A673 (cell line): ENCODE measurements at regions not wholly inside any gene's neighbourhood (a gene's known extent, or its start where the extent isn't known, plus 50 kb on each side); places are given as distances from the start of the nearest gene placed in this dataset.

Experiments
- BruUV-seq: library from RNA; stranded (reverse); fragments of 400-500 nt; replicated peaks from 2 replicates; lab custom pipeline; 2021; lab: Mats Ljungman, UMichigan
- CTCF ChIA-PET: fragments of 300-600 bp; sonication (Branson Sonifier 250); formaldehyde crosslinking; loops from one replicate; lab custom pipeline; 2022; ENCODE audit warnings: antibody characterized with exemption; lab: Charles Lee
- POLR2A ChIA-PET: fragments of 300-600 bp; sonication (Branson Sonifier 250); formaldehyde crosslinking; loops from one replicate; lab custom pipeline; 2022; ENCODE audit warnings: antibody characterized with exemption; ENCODE audit not compliant: low non-redundant PET; lab: Charles Lee
- DNase-seq: peaks from one replicate; pipeline ENCODE4 v3.0.0-alpha.2; 2015; ENCODE audit warnings: low spot score
- H3K27ac ChIP-seq: fragments of 200-600 bp; sonication (generic); 2 replicates; pipeline ENCODE4 v1.5.1; 2016; ENCODE audit warnings: mixed run types, low read depth, mild to moderate bottlenecking, mixed read lengths, antibody characterized with exemption, low read length; ENCODE audit not compliant: poor library complexity, severe bottlenecking
- H3K27me3 ChIP-seq: fragments of 200-600 bp; sonication (generic); replicated peaks from 2 replicates; pipeline ENCODE4 v1.6.1; 2017; ENCODE audit warnings: mixed run types, low read depth, mild to moderate bottlenecking, mixed read lengths, antibody characterized with exemption, low read length; ENCODE audit not compliant: insufficient read depth, poor library complexity
- H3K36me3 ChIP-seq: fragments of 200-600 bp; sonication (generic); 2 replicates; pipeline ENCODE4 v1.6.1; 2016; ENCODE audit warnings: mixed run types, mild to moderate bottlenecking, mixed read lengths, antibody characterized with exemption, low read length; ENCODE audit not compliant: insufficient read depth, poor library complexity, severe bottlenecking
- H3K4me1 ChIP-seq: fragments of 200-600 bp; sonication (generic); 2 replicates; pipeline ENCODE4 v1.6.1; 2017; ENCODE audit warnings: mixed run types, mild to moderate bottlenecking, mixed read lengths, antibody characterized with exemption, low read length; ENCODE audit not compliant: insufficient read depth, poor library complexity, severe bottlenecking
- H3K4me3 ChIP-seq: fragments of 200-600 bp; sonication (generic); 2 replicates; pipeline ENCODE4 v1.5.1; 2016; ENCODE audit warnings: low read depth, mixed run types, mild to moderate bottlenecking, mixed read lengths, low read length; ENCODE audit not compliant: poor library complexity, severe bottlenecking
- H3K9me3 ChIP-seq: fragments of 200-600 bp; sonication (generic); 2 replicates; pipeline ENCODE4 v1.6.1; 2016; ENCODE audit warnings: mixed run types, low read depth, mild to moderate bottlenecking, mixed read lengths, antibody characterized with exemption, low read length; ENCODE audit not compliant: poor library complexity, severe bottlenecking
- CTCF ChIP-seq: fragments of 300-800, 200-600 bp; sonication (generic); conservative IDR thresholded peaks from 2 replicates; pipeline ENCODE4 v1.5.1; 2017; ENCODE audit warnings: low read depth, mild to moderate bottlenecking, antibody characterized with exemption, low read length, moderate library complexity, mixed read lengths
- EZH2 ChIP-seq: fragments of 200-600 bp; sonication (generic); IDR thresholded peaks from 2 replicates; pipeline ENCODE4 v1.6.1; 2017; ENCODE audit warnings: borderline replicate concordance, low read depth, mild to moderate bottlenecking, mixed read lengths, antibody characterized with exemption, low read length; ENCODE audit not compliant: poor library complexity, severe bottlenecking
- intact Hi-C: fragments of 100-400 bp; cut with micrococcal nuclease; formaldehyde crosslinking; loops from one replicate; pipeline ENCODE4 v1.10.0; 2022; ENCODE audit not compliant: unreplicated experiment

- Histone ChIP-seq H3K4me3 (no peak overlapping the region), H3K27me3 (peaks cover 43% of the 10 kb centered on the region), H3K9me3 (no peaks in the 10 kb centered on the region), H3K27ac (no peak overlapping the region), H3K4me1 (no peaks in the 10 kb centered on the region), H3K36me3 (no peaks in the 10 kb centered on the region)
- intact Hi-C loops: no loop called here
- no peak for DNase-seq
- POLR2A ChIA-PET: no interaction called here
- no TSS peak for BruUV-seq
- no peak for TF ChIP-seq EZH2
- no peak for TF ChIP-seq CTCF
- CTCF ChIA-PET: no interaction called here
Measured at GRCh38 chr18:54717673-54718407, 110.4 kb upstream of the RAB27B start.

GRCh38 chr18:54718408-54718773 is 109.9 kb upstream of the RAB27B start:
- Histone ChIP-seq H3K27me3 (peaks cover 47% of the 10 kb centered on the region), H3K4me1 (no peaks in the 10 kb centered on the region), H3K4me3 (no peak overlapping the region), H3K27ac (no peak overlapping the region), H3K36me3 (no peaks in the 10 kb centered on the region), H3K9me3 (no peaks in the 10 kb centered on the region)
- intact Hi-C loops: no loop called here
- ChIA-PET CTCF (no interaction called here), POLR2A (no interaction called here)
- no peak for DNase-seq
- no TSS peak for BruUV-seq
- TF ChIP-seq EZH2 (no peak), CTCF (no peak)

GRCh38 chr18:54720620-54721019 is 107.7 kb upstream of the RAB27B start:
- no peaks in the 10 kb centered on the region for H3K4me1 ChIP-seq
- no peaks in the 10 kb centered on the region for H3K9me3 ChIP-seq
- CTCF ChIA-PET: no interaction called here
- POLR2A ChIA-PET: no interaction called here
- H3K27ac ChIP-seq: no peak overlapping the region
- no peak for TF ChIP-seq EZH2
- no peak for TF ChIP-seq CTCF
- intact Hi-C loops: no loop called here
- H3K36me3 ChIP-seq: no peaks in the 10 kb centered on the region
- no TSS peak for BruUV-seq
- H3K4me3 ChIP-seq: no peak overlapping the region
- H3K27me3 ChIP-seq: peaks cover 47% of the 10 kb centered on the region
- DNase-seq: no peak
